Vagina (tissue), 2 donors: ENCODE measurements at regions not wholly inside any gene's neighbourhood (a gene's known extent, or its start where the extent isn't known, plus 50 kb on each side); places are given as distances from the start of the nearest gene placed in this dataset.

Experiments
- DNase-seq, 2 donors: peaks; one replicate each; pipeline ENCODE4 v3.0.0-alpha.2; 2017; ENCODE audit errors: extremely low spot score in 2 of 2
- H3K27ac ChIP-seq: fragments of 200-600 bp; sonication (generic); one replicate; pipeline ENCODE4 v1.5.1; 2019
- H3K27me3 ChIP-seq: fragments of 200-600 bp; sonication (generic); one replicate; pipeline ENCODE4 v1.5.1; 2019
- H3K36me3 ChIP-seq, 2 donors: fragments of 200-600 bp; sonication (generic); one replicate each; pipeline ENCODE4 v1.5.1; 2017 to 2019
- H3K4me1 ChIP-seq: fragments of 200-600 bp; sonication (generic); one replicate; pipeline ENCODE4 v1.5.1; 2019
- H3K4me3 ChIP-seq, 2 donors: fragments of 200-600 bp; sonication (generic); 1 replicate in 1 of 2; 2 replicates in 1 of 2; pipeline ENCODE4 v1.5.1; 2016 to 2019
- H3K9me3 ChIP-seq: fragments of 200-600 bp; sonication (generic); one replicate; pipeline ENCODE4 v1.5.1; 2019
- POLR2A ChIP-seq, 2 donors: fragments of 450-650 bp; IDR thresholded peaks; one replicate each; pipeline ENCODE4 v1.6.1; 2017; ENCODE audit warnings: antibody characterized with exemption in 2 of 2, mild to moderate bottlenecking in 2 of 2, moderate library complexity in 2 of 2
- POLR2AphosphoS5 ChIP-seq, 2 donors: sonication (generic); formaldehyde crosslinking; IDR thresholded peaks; one replicate each; pipeline ENCODE4 v1.9.0; 2017; ENCODE audit warnings: antibody characterized with exemption in 2 of 2, mild to moderate bottlenecking in 2 of 2, low read depth in 1 of 2; ENCODE audit not compliant: insufficient read depth in 1 of 2
- intact Hi-C: fragments of 100-400 bp; cut with DNase I; formaldehyde crosslinking; loops from one replicate; pipeline ENCODE4 v1.15.1; 2023
- TF ChIP-seq, protein P1 (sequence below), 3 experiments: fragments of 450-650 bp in 2 of 3; fragments of 200-600 bp in 1 of 3; sonication (generic) in 1 of 3; IDR thresholded peaks; one replicate each; pipeline ENCODE4 v1.5.1; 2017 to 2019; ENCODE audit warnings: antibody characterized with exemption in 3 of 3, mild to moderate bottlenecking in 2 of 3, moderate library complexity in 2 of 3

DNA sequence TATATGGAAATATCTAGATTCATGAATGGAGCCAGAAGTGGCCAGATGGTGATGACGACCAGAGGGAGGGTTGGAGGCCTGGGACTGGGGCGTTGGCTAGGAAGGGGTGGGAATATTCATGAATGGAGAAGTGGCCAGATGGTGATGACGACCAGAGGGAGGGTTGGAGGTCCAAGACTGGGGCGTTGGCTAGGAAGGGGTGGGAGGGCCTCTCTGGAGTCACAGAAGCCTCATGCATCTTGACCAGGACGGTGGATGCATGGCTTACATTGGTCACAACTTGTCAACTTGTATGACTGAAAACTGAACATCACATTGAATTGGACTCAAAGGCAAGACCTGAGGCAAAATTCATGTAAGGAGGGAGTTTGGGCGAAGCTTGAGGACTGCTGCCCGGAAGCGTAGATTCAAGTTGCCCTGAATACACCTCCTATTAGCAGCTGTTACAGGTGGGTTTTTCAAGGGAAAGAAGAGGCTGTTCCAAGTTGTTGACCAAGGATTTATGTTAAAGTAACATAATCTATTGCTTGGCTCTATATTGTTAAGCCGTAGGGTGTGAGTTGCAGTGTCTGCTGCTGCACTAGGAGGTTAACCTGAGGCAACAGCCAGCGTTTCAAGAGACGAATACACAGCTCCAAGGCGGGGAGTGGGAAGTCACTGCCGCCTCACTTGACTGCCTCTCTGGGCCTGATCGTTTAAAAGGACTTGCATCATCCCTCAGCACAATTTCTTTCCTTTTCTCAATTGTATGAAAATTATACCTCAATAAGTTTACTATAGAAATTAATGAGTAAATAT, 55.1 kb upstream of the FAM20C start:
- Histone ChIP-seq H3K27ac (no peak overlapping the region), H3K36me3 (no peaks in the 10 kb centered on the region), H3K9me3 (no peaks in the 10 kb centered on the region), H3K4me3 (no peak overlapping the region), H3K4me1 (peaks cover 13% of the 10 kb centered on the region), H3K27me3 (no peaks in the 10 kb centered on the region)
- TF ChIP-seq POLR2A (IDR thresholded peaks at IDR 0.05) (no peak), POLR2AphosphoS5 (IDR thresholded peaks at IDR 0.05; ENCODE audit: insufficient read depth in 1 of 2, low read depth in 1 of 2) (no peak)
- TF ChIP-seq, protein P1, sequence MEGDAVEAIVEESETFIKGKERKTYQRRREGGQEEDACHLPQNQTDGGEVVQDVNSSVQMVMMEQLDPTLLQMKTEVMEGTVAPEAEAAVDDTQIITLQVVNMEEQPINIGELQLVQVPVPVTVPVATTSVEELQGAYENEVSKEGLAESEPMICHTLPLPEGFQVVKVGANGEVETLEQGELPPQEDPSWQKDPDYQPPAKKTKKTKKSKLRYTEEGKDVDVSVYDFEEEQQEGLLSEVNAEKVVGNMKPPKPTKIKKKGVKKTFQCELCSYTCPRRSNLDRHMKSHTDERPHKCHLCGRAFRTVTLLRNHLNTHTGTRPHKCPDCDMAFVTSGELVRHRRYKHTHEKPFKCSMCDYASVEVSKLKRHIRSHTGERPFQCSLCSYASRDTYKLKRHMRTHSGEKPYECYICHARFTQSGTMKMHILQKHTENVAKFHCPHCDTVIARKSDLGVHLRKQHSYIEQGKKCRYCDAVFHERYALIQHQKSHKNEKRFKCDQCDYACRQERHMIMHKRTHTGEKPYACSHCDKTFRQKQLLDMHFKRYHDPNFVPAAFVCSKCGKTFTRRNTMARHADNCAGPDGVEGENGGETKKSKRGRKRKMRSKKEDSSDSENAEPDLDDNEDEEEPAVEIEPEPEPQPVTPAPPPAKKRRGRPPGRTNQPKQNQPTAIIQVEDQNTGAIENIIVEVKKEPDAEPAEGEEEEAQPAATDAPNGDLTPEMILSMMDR (IDR thresholded peaks at IDR 0.05), result no peak
- DNase-seq, result no peak
- intact Hi-C loops, result no loop called here

DNA sequence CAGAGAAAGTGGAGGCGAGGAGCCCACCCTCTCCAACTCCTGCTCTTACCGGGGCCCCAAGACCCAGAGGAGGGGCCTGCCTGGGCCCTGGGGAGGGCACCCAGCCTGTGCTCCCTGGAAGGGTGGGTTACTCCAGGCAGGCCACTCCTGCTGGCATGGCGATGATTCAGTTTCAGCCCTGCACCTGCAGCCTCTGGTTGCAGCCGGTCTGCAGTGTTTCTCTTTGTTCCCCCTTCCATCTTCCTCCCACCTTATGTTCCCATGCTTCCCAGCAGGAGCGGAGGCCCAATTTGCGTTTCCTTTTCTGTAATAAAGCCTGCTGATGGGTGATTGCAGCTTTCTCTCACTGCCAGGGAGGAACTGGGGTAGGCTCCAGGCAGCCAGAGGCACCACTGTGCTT, 53.2 kb upstream of the FAM20C start:
- intact Hi-C loops, result no loop called here
- peaks cover 21% of the 10 kb centered on the region for H3K4me1 ChIP-seq
- no peak for TF ChIP-seq POLR2AphosphoS5 (IDR thresholded peaks at IDR 0.05; ENCODE audit: insufficient read depth in 1 of 2, low read depth in 1 of 2)
- no peak for TF ChIP-seq POLR2A (IDR thresholded peaks at IDR 0.05)
- TF ChIP-seq, protein P1 (IDR thresholded peaks at IDR 0.05), result no peak
- no peak overlapping the region for H3K27ac ChIP-seq
- H3K4me3 ChIP-seq, result no peak overlapping the region
- no peaks in the 10 kb centered on the region for H3K36me3 ChIP-seq
- no peaks in the 10 kb centered on the region for H3K27me3 ChIP-seq
- H3K9me3 ChIP-seq, result no peaks in the 10 kb centered on the region
- no peak for DNase-seq

DNA sequence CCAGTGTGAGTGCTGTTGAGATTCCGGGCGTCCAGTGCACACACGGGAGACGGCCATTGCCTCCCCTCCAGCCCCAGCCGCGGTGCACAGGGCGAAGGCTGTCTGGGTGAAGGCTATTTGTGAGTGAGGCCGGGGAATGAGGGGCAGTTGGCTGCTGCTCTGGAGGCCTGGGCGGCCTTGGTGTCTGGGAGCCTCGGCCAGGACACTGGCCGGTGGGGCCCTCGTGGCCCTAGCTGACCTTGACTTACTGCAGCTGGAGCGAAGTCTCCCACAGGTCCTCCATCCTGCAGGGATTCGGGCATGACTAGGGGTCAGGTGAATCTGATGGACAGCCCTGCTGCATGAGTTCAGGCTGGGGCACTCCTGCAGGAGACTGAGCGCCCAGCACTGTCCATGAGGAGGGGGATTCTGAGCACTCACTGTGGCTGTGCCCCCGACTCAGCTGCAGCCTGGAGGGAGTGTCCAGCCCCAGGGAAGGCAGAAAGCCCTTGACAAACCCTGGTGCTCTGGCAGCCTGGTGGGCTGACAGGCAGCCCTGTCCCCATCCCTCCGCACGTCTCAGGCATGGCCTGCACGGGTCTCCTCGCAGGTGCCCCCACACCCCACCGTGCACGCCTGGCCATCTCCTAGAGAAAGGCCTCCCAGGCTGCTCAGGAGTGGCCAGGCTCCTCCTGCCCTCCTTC, 52.7 kb upstream of the FAM20C start:
- Histone ChIP-seq H3K27me3 (no peaks in the 10 kb centered on the region), H3K4me3 (no peak overlapping the region), H3K9me3 (no peaks in the 10 kb centered on the region), H3K27ac (no peak overlapping the region), H3K4me1 (peaks cover 21% of the 10 kb centered on the region), H3K36me3 (no peaks in the 10 kb centered on the region)
- TF ChIP-seq, protein P1 (IDR thresholded peaks at IDR 0.05), result no peak
- TF ChIP-seq POLR2A (IDR thresholded peaks at IDR 0.05), result no peak
- TF ChIP-seq POLR2AphosphoS5 (IDR thresholded peaks at IDR 0.05; ENCODE audit: insufficient read depth in 1 of 2, low read depth in 1 of 2), result no peak
- intact Hi-C loops, result no loop called here
- DNase-seq, result no peak

DNA sequence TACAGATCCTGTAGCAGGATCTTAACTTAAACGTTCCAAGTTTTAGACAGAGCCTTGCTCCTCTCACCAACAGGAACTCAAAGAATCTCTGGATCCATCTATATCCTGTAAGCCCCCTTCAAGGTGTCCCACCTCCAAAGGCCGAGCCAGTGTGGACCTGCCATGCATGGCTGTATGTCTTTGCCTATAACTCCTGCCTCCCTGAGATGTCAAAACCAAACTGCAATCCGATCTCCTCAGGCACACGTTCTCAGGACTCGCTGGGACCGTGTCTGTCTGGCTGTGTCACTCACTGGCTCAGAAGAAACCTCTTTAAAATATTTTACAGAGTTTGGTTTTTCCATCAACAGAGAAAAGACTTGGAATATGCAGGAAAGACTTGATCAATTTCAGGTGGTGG, 51.4 kb upstream of the FAM20C start:
- Histone ChIP-seq H3K36me3 (no peaks in the 10 kb centered on the region), H3K4me1 (peaks cover 21% of the 10 kb centered on the region), H3K9me3 (no peaks in the 10 kb centered on the region), H3K27ac (no peak overlapping the region), H3K27me3 (no peaks in the 10 kb centered on the region), H3K4me3 (no peak overlapping the region)
- intact Hi-C loops, result no loop called here
- DNase-seq, result no peak
- TF ChIP-seq, protein P1 (IDR thresholded peaks at IDR 0.05), result no peak
- TF ChIP-seq POLR2AphosphoS5 (IDR thresholded peaks at IDR 0.05; ENCODE audit: insufficient read depth in 1 of 2, low read depth in 1 of 2), result no peak
- TF ChIP-seq POLR2A (IDR thresholded peaks at IDR 0.05), result no peak
